WTC11 (cell line): ENCODE measurements at regions not wholly inside any gene's neighbourhood (a gene's known extent, or its start where the extent isn't known, plus 50 kb on each side); places are given as distances from the start of the nearest gene placed in this dataset.

Experiments
- CTCF ChIP-seq: fragments of 200-600 bp; IDR thresholded peaks from 2 replicates; pipeline ENCODE4 v1.8.0; 2022; ENCODE audit warnings: antibody characterized with exemption
- NFYB ChIP-seq: sonication (generic); formaldehyde crosslinking; conservative IDR thresholded peaks from 2 replicates; pipeline ENCODE4 v1.8.0; 2022; ENCODE audit warnings: low read depth, missing genetic modification reagents
- NR3C1 ChIP-seq: sonication (generic); formaldehyde crosslinking; conservative IDR thresholded peaks from 2 replicates; pipeline ENCODE4 v1.8.1; 2023; ENCODE audit warnings: low read depth, mild to moderate bottlenecking, missing genetic modification reagents
- PRDM15 ChIP-seq: sonication (generic); formaldehyde crosslinking; IDR thresholded peaks from 2 replicates; pipeline ENCODE4 v1.8.0; 2022; ENCODE audit warnings: missing genetic modification reagents

- TF ChIP-seq CTCF, result no peak
- no peak for TF ChIP-seq NFYB (CRISPR knock-in tag)
- no peak for TF ChIP-seq NR3C1 (CRISPR knock-in tag)
- no peak for TF ChIP-seq PRDM15 (CRISPR knock-in tag)
Observed at GRCh38 chr14:26370115-26370514, 227.7 kb downstream of the NOVA1 start.
